ENCODE measurements at regions not wholly inside any gene's neighbourhood (a gene's known extent, or its start where the extent isn't known, plus 50 kb on each side); places are given as distances from the start of the nearest gene placed in this dataset.

- CTCF ChIA-PET = no interaction called here
- H2BK15ac ChIP-seq (ENCODE audit: low read depth, low read length) = no peak overlapping the region
- no peak overlapping the region for H3K4me3 ChIP-seq (ENCODE audit: insufficient read depth, low read depth, low read length)
- no peaks in the 10 kb centered on the region for H3K9me1 ChIP-seq (ENCODE audit: insufficient read depth, low read length)
- H3K4me1 ChIP-seq (ENCODE audit: control insufficient read depth, insufficient read depth, low read length) = no peaks in the 10 kb centered on the region
- H2AK5ac ChIP-seq (ENCODE audit: low read depth, low read length) = no peak overlapping the region
- no CpG with 5 or more reads among the region's 2 CpGs for WGBS, 2 experiments (ENCODE audit: extremely low coverage in 2 of 2, insufficient read length in 1 of 2)
- H4K5ac ChIP-seq (ENCODE audit: low read depth, low read length) = no peak overlapping the region
- no peak overlapping the region for H3K4ac ChIP-seq (ENCODE audit: low read depth, low read length)
- dilution Hi-C loops (cut with HindIII; ENCODE audit: low sequenced_read_pairs, unreplicated experiment) (no loop called here), in situ Hi-C loops (cut with MboI; ENCODE audit: low sequenced_read_pairs) (no loop called here), intact Hi-C loops (cut with micrococcal nuclease) (no loop called here)
- no peaks in the 10 kb centered on the region for H3K36me3 ChIP-seq (ENCODE audit: control insufficient read depth, insufficient read depth, low read length)
- H3K9ac ChIP-seq (ENCODE audit: low read depth, low read length) = no peak overlapping the region
- no peak overlapping the region for H2BK5ac ChIP-seq (ENCODE audit: low read depth, low read length, poor library complexity, severe bottlenecking)
- DNase-seq = no peak
- no peaks in the 10 kb centered on the region for H3K9me3 ChIP-seq (ENCODE audit: control insufficient read depth, insufficient read depth, low read length)
- H3K79me1 ChIP-seq (ENCODE audit: low read depth in 1 of 2, low read length in 2 of 2) = no peaks in the 10 kb centered on the region
- H2AK9ac ChIP-seq (replicated peaks; ENCODE audit: low read depth, low read length, poor library complexity) = no peak overlapping the region
- H4K8ac ChIP-seq (ENCODE audit: low read depth in 2 of 2, low read length in 2 of 2) = no peak overlapping the region
- H2AFZ ChIP-seq (replicated peaks; ENCODE audit: low read length, poor library complexity) = no peak overlapping the region
- no TSS peak for BruUV-seq (replicated peaks)
- H3K27me3 ChIP-seq (ENCODE audit: control insufficient read depth, insufficient read depth, low read length) = no peaks in the 10 kb centered on the region
- no peak overlapping the region for H3K14ac ChIP-seq (replicated peaks; ENCODE audit: low read depth, low read length)
- H3K4me2 ChIP-seq (ENCODE audit: low read depth, low read length) = no peak overlapping the region
- H3K23ac ChIP-seq (ENCODE audit: low read depth, low read length) = no peak overlapping the region
- H4K20me1 ChIP-seq (ENCODE audit: insufficient read depth, low read length) = no peaks in the 10 kb centered on the region
- H2BK20ac ChIP-seq (ENCODE audit: low read depth, low read length) = no peak overlapping the region
- no peak overlapping the region for H3K27ac ChIP-seq (ENCODE audit: insufficient read depth, low read length)
- H3K18ac ChIP-seq (ENCODE audit: low read depth, low read length) = no peak overlapping the region
- no peak overlapping the region for H3K56ac ChIP-seq (ENCODE audit: extremely low read depth, insufficient read depth, low read length)
- TF ChIP-seq ELK1 (IDR thresholded peaks at IDR 0.05; ENCODE audit: borderline replicate concordance, low read depth, low read length) = no peak
- no peak overlapping the region for H4K91ac ChIP-seq (ENCODE audit: insufficient read depth, low read depth, low read length)
- ATAC-seq (ENCODE audit: low read depth) = no peak
- no peak overlapping the region for H2BK120ac ChIP-seq (ENCODE audit: low read depth, low read length)
- POLR2A ChIA-PET (ENCODE audit: unreplicated experiment) = no interaction called here
Measured at GRCh38 chr21:25002676-25003075, 604.6 kb downstream of the MRPL39 start.

Data from IMR-90 (cell line).